Endothelial cell of umbilical vein (primary cell): ENCODE measurements at regions not wholly inside any gene's neighbourhood (a gene's known extent, or its start where the extent isn't known, plus 50 kb on each side); places are given as distances from the start of the nearest gene placed in this dataset.

ENCODE experiments used
- BruUV-seq: library from RNA; stranded (reverse); fragments of 400-500 nt; replicated peaks from 2 replicates; lab custom pipeline; 2021; lab: Mats Ljungman, UMichigan
- CTCF ChIA-PET: fragments of 300-600, 350-600 bp; sonication (Branson Sonifier 250); formaldehyde crosslinking; loops from one replicate; lab custom pipeline; 2021; ENCODE audit warnings: antibody characterized with exemption, inconsistent platforms; lab: Charles Lee
- POLR2A ChIA-PET: fragments of 300-600, 350-600 bp; sonication (Branson Sonifier 250); formaldehyde crosslinking; loops from one replicate; lab custom pipeline; 2021; ENCODE audit warnings: antibody characterized with exemption, inconsistent platforms; lab: Charles Lee
- DNase-seq: peaks from one replicate; pipeline ENCODE4 v3.0.0-alpha.2; 2011; ENCODE audit warnings: low read depth, low spot score
- FAIRE-seq: peaks from 2 replicates; lab custom pipeline; 2011; peaks lifted over from hg19 to GRCh38; lab: Jason Lieb, UNC
- H2AFZ ChIP-seq: 2 replicates; pipeline ENCODE4 v1.6.0; 2012; ENCODE audit warnings: low read depth, low read length, control low read depth, inconsistent platforms
- H3K27ac ChIP-seq: 2 replicates; pipeline ENCODE4 v1.5.1; 2011; ENCODE audit warnings: low read depth, mild to moderate bottlenecking, control low read depth, low read length, moderate library complexity; ENCODE audit not compliant: insufficient read depth
- H3K27me3 ChIP-seq, 2 experiments: 2 replicates each; pipeline versions ENCODE4 v1.6.0 to v1.6.1; 2011; ENCODE audit warnings: low read length in 2 of 2, mixed read lengths in 1 of 2; ENCODE audit not compliant: control insufficient read depth in 2 of 2, insufficient read depth in 2 of 2
- H3K36me3 ChIP-seq, 2 experiments: 2 replicates in 1 of 2; 3 replicates in 1 of 2; pipeline ENCODE4 v1.5.1; 2011; ENCODE audit warnings: low read length in 2 of 2, mild to moderate bottlenecking in 1 of 2, moderate library complexity in 1 of 2; ENCODE audit not compliant: control insufficient read depth in 2 of 2, insufficient read depth in 2 of 2; ENCODE audit errors: extremely low read depth in 1 of 2
- H3K4me1 ChIP-seq: 3 replicates; pipeline ENCODE4 v1.5.1; 2011; ENCODE audit warnings: mild to moderate bottlenecking, low read length; ENCODE audit not compliant: control insufficient read depth, insufficient read depth; ENCODE audit errors: extremely low read depth
- H3K4me2 ChIP-seq: 2 replicates; pipeline ENCODE4 v1.6.1; 2011; ENCODE audit warnings: low read length, control low read depth, mixed read lengths; ENCODE audit not compliant: insufficient read depth
- H3K4me3 ChIP-seq, 3 experiments: fragments of 200-600 bp in 1 of 3; sonication (generic), shearing (Covaris generic) in 1 of 3; replicated peaks in 1 of 3; 2 replicates each; pipeline ENCODE4 v1.5.1; 2011 to 2016; ENCODE audit warnings: control low read depth in 3 of 3, low read length in 3 of 3, mild to moderate bottlenecking in 2 of 3, inconsistent platforms in 1 of 3, low read depth in 1 of 3, moderate library complexity in 1 of 3; ENCODE audit not compliant: insufficient read depth in 1 of 3
- H3K79me2 ChIP-seq: 2 replicates; pipeline ENCODE4 v1.6.0; 2012; ENCODE audit warnings: low read length, inconsistent platforms; ENCODE audit not compliant: control insufficient read depth, insufficient read depth
- H3K9ac ChIP-seq: replicated peaks from 2 replicates; pipeline ENCODE3; 2011; ENCODE audit warnings: low read length, control low read depth; ENCODE audit not compliant: insufficient read depth; ENCODE audit errors: extremely low read depth
- H3K9me1 ChIP-seq: replicated peaks from 3 replicates; pipeline ENCODE4 v1.6.0; 2011; ENCODE audit warnings: mild to moderate bottlenecking, low read length; ENCODE audit not compliant: control insufficient read depth, insufficient read depth; ENCODE audit errors: extremely low read depth
- H3K9me3 ChIP-seq: replicated peaks from 2 replicates; pipeline ENCODE4 v1.5.1; 2012; ENCODE audit warnings: low read length, inconsistent platforms; ENCODE audit not compliant: control insufficient read depth, insufficient read depth
- H4K20me1 ChIP-seq: replicated peaks from 2 replicates; pipeline ENCODE3; 2011; ENCODE audit warnings: mild to moderate bottlenecking, low read length; ENCODE audit not compliant: control insufficient read depth, insufficient read depth; ENCODE audit errors: extremely low read depth
- EZH2 ChIP-seq: IDR thresholded peaks from 2 replicates; pipeline ENCODE4 v1.6.1; 2012; ENCODE audit warnings: borderline replicate concordance, low read depth, mild to moderate bottlenecking, moderate library complexity, low read length, inconsistent platforms; ENCODE audit not compliant: severe bottlenecking
- FOS ChIP-seq: IDR thresholded peaks from 2 replicates; pipeline ENCODE4 v1.6.1; 2011; ENCODE audit warnings: mild to moderate bottlenecking, low read length, moderate library complexity, borderline replicate concordance; ENCODE audit not compliant: insufficient read depth
- GATA2 ChIP-seq: IDR thresholded peaks from 2 replicates; pipeline ENCODE4 v1.7.0; 2011; ENCODE audit warnings: low read depth, mild to moderate bottlenecking, moderate library complexity, mixed read lengths, low read length; ENCODE audit not compliant: insufficient read length, insufficient read depth
- JUN ChIP-seq: IDR thresholded peaks from 2 replicates; pipeline ENCODE4 v1.6.1; 2011; ENCODE audit warnings: borderline replicate concordance, low read depth; ENCODE audit not compliant: insufficient read length, insufficient read depth
- MAX ChIP-seq: IDR thresholded peaks from 2 replicates; pipeline ENCODE4 v1.6.1; 2011; ENCODE audit not compliant: insufficient read depth, insufficient read length
- MYC ChIP-seq: IDR thresholded peaks from one replicate; pipeline ENCODE4 v1.6.1; 2011; ENCODE audit warnings: mild to moderate bottlenecking, low read depth, low read length
- POLR2A ChIP-seq: IDR thresholded peaks from 2 replicates; pipeline ENCODE4 v1.6.1; 2012; ENCODE audit warnings: low read depth, mild to moderate bottlenecking, control low read depth, low read length
- POLR2AphosphoS5 ChIP-seq: IDR thresholded peaks from 2 replicates; pipeline ENCODE4 v1.6.1; 2012; ENCODE audit warnings: low read depth, mild to moderate bottlenecking, control low read depth, low read length, moderate library complexity; ENCODE audit not compliant: insufficient read depth
- dilution Hi-C: fragments of 300-500 bp; cut with MboI; formaldehyde crosslinking; loops from one replicate; pipeline ENCODE4 v1.15.0; 2019; ENCODE audit warnings: low sequenced_read_pairs; ENCODE audit not compliant: extremely low pct_ligation_motif_present
- intact Hi-C: fragments of 100-400 bp; cut with micrococcal nuclease; formaldehyde crosslinking; loops from one replicate; pipeline ENCODE4 v1.10.0; 2022
- TF ChIP-seq, protein P1 (sequence below), 2 donors: IDR thresholded peaks; 1 replicate in 1 of 2; 2 replicates in 1 of 2; pipeline ENCODE4 v1.5.1; 2011; ENCODE audit warnings: low read length in 2 of 2, mild to moderate bottlenecking in 2 of 2, moderate library complexity in 2 of 2, control low read depth in 1 of 2, inconsistent platforms in 1 of 2, low read depth in 1 of 2; ENCODE audit not compliant: insufficient read depth in 1 of 2; ENCODE audit errors: extremely low read depth in 1 of 2

DNA sequence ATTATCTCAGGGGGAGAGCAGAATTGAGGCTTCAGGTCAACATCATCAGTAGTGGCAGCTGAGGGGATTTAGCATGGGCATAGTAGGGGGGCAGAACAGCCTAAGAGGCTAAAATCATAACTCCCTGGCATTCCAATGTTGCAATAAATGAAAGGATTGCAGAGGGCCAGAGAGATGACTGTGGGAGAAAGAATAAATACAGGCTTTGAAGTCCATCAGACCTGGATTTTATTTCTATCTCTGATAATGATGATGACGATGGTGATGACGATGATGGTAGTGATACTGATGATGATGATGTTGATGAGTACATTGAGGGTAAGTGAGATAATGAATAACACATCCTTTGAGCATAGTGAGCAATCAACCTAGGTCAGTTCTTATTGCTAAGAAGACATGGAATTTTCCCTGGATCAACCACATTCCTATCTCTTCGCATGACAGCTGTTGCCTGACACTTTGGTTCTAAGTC lies 107.4 kb upstream of the CDH11 start:
- no peak for DNase-seq
- no peak overlapping the region for H3K27ac ChIP-seq

More for the DNA sequence above, 107.4 kb upstream of the CDH11 start:
- dilution Hi-C loops, result no loop called here
- no peak overlapping the region for H3K4me2 ChIP-seq
- intact Hi-C loops, result no loop called here
- H2AFZ ChIP-seq, result no peak overlapping the region
- no peaks in the 10 kb centered on the region for H3K9me1 ChIP-seq
- CTCF ChIA-PET, result no interaction called here
- H3K27me3 ChIP-seq, result no peaks in the 10 kb centered on the region
- POLR2A ChIA-PET, result no interaction called here
- no peaks in the 10 kb centered on the region for H3K36me3 ChIP-seq
- no peak for FAIRE-seq
- no TSS peak for BruUV-seq
- no peak overlapping the region for H3K9ac ChIP-seq
- TF ChIP-seq POLR2AphosphoS5 (no peak), JUN (no peak), MAX (no peak), GATA2 (no peak), MYC (no peak), POLR2A (no peak), EZH2 (no peak), FOS (no peak)
- TF ChIP-seq, protein P1, sequence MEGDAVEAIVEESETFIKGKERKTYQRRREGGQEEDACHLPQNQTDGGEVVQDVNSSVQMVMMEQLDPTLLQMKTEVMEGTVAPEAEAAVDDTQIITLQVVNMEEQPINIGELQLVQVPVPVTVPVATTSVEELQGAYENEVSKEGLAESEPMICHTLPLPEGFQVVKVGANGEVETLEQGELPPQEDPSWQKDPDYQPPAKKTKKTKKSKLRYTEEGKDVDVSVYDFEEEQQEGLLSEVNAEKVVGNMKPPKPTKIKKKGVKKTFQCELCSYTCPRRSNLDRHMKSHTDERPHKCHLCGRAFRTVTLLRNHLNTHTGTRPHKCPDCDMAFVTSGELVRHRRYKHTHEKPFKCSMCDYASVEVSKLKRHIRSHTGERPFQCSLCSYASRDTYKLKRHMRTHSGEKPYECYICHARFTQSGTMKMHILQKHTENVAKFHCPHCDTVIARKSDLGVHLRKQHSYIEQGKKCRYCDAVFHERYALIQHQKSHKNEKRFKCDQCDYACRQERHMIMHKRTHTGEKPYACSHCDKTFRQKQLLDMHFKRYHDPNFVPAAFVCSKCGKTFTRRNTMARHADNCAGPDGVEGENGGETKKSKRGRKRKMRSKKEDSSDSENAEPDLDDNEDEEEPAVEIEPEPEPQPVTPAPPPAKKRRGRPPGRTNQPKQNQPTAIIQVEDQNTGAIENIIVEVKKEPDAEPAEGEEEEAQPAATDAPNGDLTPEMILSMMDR (IDR thresholded peaks at IDR 0.05; ENCODE audit: extremely low read depth in 1 of 2, insufficient read depth in 1 of 2, low read depth in 1 of 2, low read length in 2 of 2), result no peak
- no peaks in the 10 kb centered on the region for H3K79me2 ChIP-seq
- no peak overlapping the region for H3K4me3 ChIP-seq
- H3K9me3 ChIP-seq, result no peaks in the 10 kb centered on the region
- no peaks in the 10 kb centered on the region for H4K20me1 ChIP-seq
- H3K4me1 ChIP-seq, result no peaks in the 10 kb centered on the region
